Caco-2 (cell line): ENCODE measurements at regions not wholly inside any gene's neighbourhood (a gene's known extent, or its start where the extent isn't known, plus 50 kb on each side); places are given as distances from the start of the nearest gene placed in this dataset.

Experiments
- BruUV-seq: library from RNA; stranded (reverse); fragments of 400-500 nt; replicated peaks from 2 replicates; lab custom pipeline; 2021; lab: Mats Ljungman, UMichigan
- CTCF ChIA-PET: fragments of 300-600 bp; sonication (Branson Sonifier 250); formaldehyde crosslinking; loops from one replicate; lab custom pipeline; 2022; ENCODE audit warnings: antibody characterized with exemption; lab: Charles Lee
- POLR2A ChIA-PET: fragments of 300-600 bp; sonication (Branson Sonifier 250); formaldehyde crosslinking; loops from one replicate; lab custom pipeline; 2022; ENCODE audit warnings: antibody characterized with exemption; lab: Charles Lee
- DNase-seq, 2 experiments: peaks; one replicate each; pipeline versions ENCODE4 v3.0.0 to v3.0.0-alpha.2; 2020 to 2022
- H3K27me3 ChIP-seq: replicated peaks from 2 replicates; pipeline ENCODE4 v1.6.0; 2011; ENCODE audit warnings: low read length; ENCODE audit not compliant: control insufficient read depth, insufficient read depth
- H3K36me3 ChIP-seq: 2 replicates; pipeline ENCODE4 v1.5.1; 2011; ENCODE audit warnings: low read length; ENCODE audit not compliant: control insufficient read depth, insufficient read depth
- H3K4me1 ChIP-seq: fragments of 250-450 bp; sonication (Bioruptor Pico); 2 replicates; pipeline ENCODE4 v1.5.1; 2020; ENCODE audit warnings: mild to moderate bottlenecking
- H3K4me3 ChIP-seq: 2 replicates; pipeline ENCODE4 v1.5.1; 2011; ENCODE audit warnings: low read depth, mild to moderate bottlenecking, control low read depth, low read length
- H3K9me3 ChIP-seq: fragments of 250-450 bp; sonication (Bioruptor Pico); 2 replicates; pipeline ENCODE4 v1.5.1; 2020; ENCODE audit warnings: mild to moderate bottlenecking, moderate library complexity
- H3K27ac Mint-ChIP-seq: one replicate; pipeline ENCODE4 v1.8.0; 2022; ENCODE audit warnings: mixed read lengths; ENCODE audit not compliant: unreplicated experiment
- H3K27me3 Mint-ChIP-seq: one replicate; pipeline ENCODE4 v1.8.0; 2022; ENCODE audit warnings: mixed read lengths; ENCODE audit not compliant: insufficient read depth, unreplicated experiment
- H3K36me3 Mint-ChIP-seq: one replicate; pipeline ENCODE4 v1.8.0; 2022; ENCODE audit warnings: mild to moderate bottlenecking, mixed read lengths; ENCODE audit not compliant: insufficient read depth, unreplicated experiment
- H3K4me1 Mint-ChIP-seq: one replicate; pipeline ENCODE4 v1.8.0; 2022; ENCODE audit warnings: low read depth, mixed read lengths; ENCODE audit not compliant: unreplicated experiment
- H3K4me3 Mint-ChIP-seq: one replicate; pipeline ENCODE4 v1.8.0; 2022; ENCODE audit warnings: mild to moderate bottlenecking, moderate library complexity, mixed read lengths; ENCODE audit not compliant: unreplicated experiment
- H3K9me3 Mint-ChIP-seq: one replicate; pipeline ENCODE4 v1.8.0; 2022; ENCODE audit warnings: mixed read lengths; ENCODE audit not compliant: unreplicated experiment
- CTCF ChIP-seq, 2 experiments: fragments of 200-600 bp in 1 of 2; IDR thresholded peaks; 1 replicate in 1 of 2; 2 replicates in 1 of 2; pipeline versions ENCODE4 v1.5.1 to v1.8.0; 2011 to 2022; ENCODE audit warnings: antibody characterized with exemption in 1 of 2, control low read depth in 1 of 2, inconsistent platforms in 1 of 2, low read depth in 1 of 2, low read length in 1 of 2, mild to moderate bottlenecking in 1 of 2, moderate library complexity in 1 of 2; ENCODE audit not compliant: insufficient read depth in 1 of 2, severe bottlenecking in 1 of 2, unreplicated experiment in 1 of 2
- intact Hi-C: fragments of 100-400 bp; cut with micrococcal nuclease; formaldehyde crosslinking; loops from one replicate; pipeline ENCODE4 v1.10.0; 2022; ENCODE audit not compliant: unreplicated experiment

GRCh38 chr12:94714378-94715114 lies 64.2 kb upstream of the TMCC3 start:
- no peak for DNase-seq
- no TSS peak for BruUV-seq
- H3K4me1 Mint-ChIP-seq = no peaks in the 10 kb centered on the region

GRCh38 chr12:94712815-94713515 lies 62.6 kb upstream of the TMCC3 start:
- no TSS peak for BruUV-seq
- no peak overlapping the region for H3K4me3 Mint-ChIP-seq
- no peaks in the 10 kb centered on the region for H3K4me1 Mint-ChIP-seq
- H3K9me3 Mint-ChIP-seq = no peaks in the 10 kb centered on the region
- intact Hi-C loops = loop anchor here (10.0 kb wide), 1 partner anchor 162 kb away; no protein-coding TSS in a partner anchor
- H3K4me1 ChIP-seq = no peaks in the 10 kb centered on the region
- H3K9me3 ChIP-seq = no peaks in the 10 kb centered on the region
- H3K4me3 ChIP-seq = no peak overlapping the region
- ChIA-PET POLR2A (no interaction called here), CTCF (no interaction called here)
- no peaks in the 10 kb centered on the region for H3K27me3 Mint-ChIP-seq
- H3K36me3 Mint-ChIP-seq = no peaks in the 10 kb centered on the region
- H3K27ac Mint-ChIP-seq = no peak overlapping the region
- no peak for DNase-seq
- H3K27me3 ChIP-seq = no peaks in the 10 kb centered on the region
- no peaks in the 10 kb centered on the region for H3K36me3 ChIP-seq
- no peak for TF ChIP-seq CTCF (IDR thresholded peaks at IDR 0.05; ENCODE audit: insufficient read depth in 1 of 2, low read depth in 1 of 2, low read length in 1 of 2, severe bottlenecking in 1 of 2, unreplicated experiment in 1 of 2)

More at GRCh38 chr12:94714378-94715114, 64.2 kb upstream of the TMCC3 start:
- H3K4me1 ChIP-seq = no peaks in the 10 kb centered on the region
- H3K4me3 Mint-ChIP-seq = no peak overlapping the region
- H3K4me3 ChIP-seq = no peak overlapping the region
- H3K27me3 Mint-ChIP-seq = no peaks in the 10 kb centered on the region
- ChIA-PET POLR2A (no interaction called here), CTCF (interaction anchor here (0.7 kb wide), 1 partner anchor 193 kb away, joined by 3 read pairs; no protein-coding TSS in a partner anchor)
- no peaks in the 10 kb centered on the region for H3K36me3 Mint-ChIP-seq
- intact Hi-C loops = loop anchor here (10.0 kb wide), 1 partner anchor 160 kb away; no protein-coding TSS in a partner anchor
- H3K9me3 ChIP-seq = no peaks in the 10 kb centered on the region
- H3K36me3 ChIP-seq = no peaks in the 10 kb centered on the region
- TF ChIP-seq CTCF (IDR thresholded peaks at IDR 0.05; ENCODE audit: insufficient read depth in 1 of 2, low read depth in 1 of 2, low read length in 1 of 2, severe bottlenecking in 1 of 2, unreplicated experiment in 1 of 2) = no peak
- no peaks in the 10 kb centered on the region for H3K27me3 ChIP-seq
- H3K27ac Mint-ChIP-seq = no peak overlapping the region
- H3K9me3 Mint-ChIP-seq = no peaks in the 10 kb centered on the region

GRCh38 chr12:94710933-94711332 lies 60.6 kb upstream of the TMCC3 start:
- CTCF ChIA-PET = interaction anchor here (1.1 kb wide), 2 partner anchors 11 to 164 kb away, joined by 3 to 7 read pairs; no protein-coding TSS in a partner anchor
- no peaks in the 10 kb centered on the region for H3K36me3 ChIP-seq
- peaks cover 3% of the 10 kb centered on the region for H3K27me3 Mint-ChIP-seq
- intact Hi-C loops = loop anchor here (10.0 kb wide), 1 partner anchor 164 kb away; no protein-coding TSS in a partner anchor
- POLR2A ChIA-PET = no interaction called here
- no peaks in the 10 kb centered on the region for H3K9me3 Mint-ChIP-seq
- TF ChIP-seq CTCF (IDR thresholded peaks at IDR 0.05; ENCODE audit: insufficient read depth in 1 of 2, low read depth in 1 of 2, low read length in 1 of 2, severe bottlenecking in 1 of 2, unreplicated experiment in 1 of 2) = peak; percentile 36 to 42
- H3K4me1 Mint-ChIP-seq = no peaks in the 10 kb centered on the region
- H3K9me3 ChIP-seq = no peaks in the 10 kb centered on the region
- DNase-seq = peak in 1 of 2 experiments; percentile 31
- no peak overlapping the region for H3K4me3 ChIP-seq
- BruUV-seq = no TSS peak
- H3K27me3 ChIP-seq = no peaks in the 10 kb centered on the region
- no peak overlapping the region for H3K27ac Mint-ChIP-seq
- H3K4me1 ChIP-seq = no peaks in the 10 kb centered on the region
- no peak overlapping the region for H3K4me3 Mint-ChIP-seq
- no peaks in the 10 kb centered on the region for H3K36me3 Mint-ChIP-seq
